ENCODE measurements at regions not wholly inside any gene's neighbourhood (a gene's known extent, or its start where the extent isn't known, plus 50 kb on each side); places are given as distances from the start of the nearest gene placed in this dataset.
A peak's percentile ranks its signal among the peaks of the same experiment; 100 is the strongest.
"Not testable (repeated sequence)": the region's sequence is repeated elsewhere in the genome, so short reads cannot be mapped to it uniquely, and the experiment has no call there.

- DNase-seq: no peak
Measured at GRCh38 chr5:74396913-74397622, 243.5 kb downstream of the ENC1 start.

- no peak for DNase-seq
Measured at GRCh38 chr5:74394916-74395880, 245.3 kb downstream of the ENC1 start.

- peak in 1 of 2 donors; percentile 26 for DNase-seq
Measured at GRCh38 chr5:74394528-74394915, 246.0 kb downstream of the ENC1 start.

- DNase-seq: no peak
Measured at GRCh38 chr5:74393943-74394342, 246.6 kb downstream of the ENC1 start.

GRCh38 chr5:74392711-74393351 is 247.7 kb downstream of the ENC1 start:
- DNase-seq: no peak

- DNase-seq: no peak
Measured at GRCh38 chr5:74391410-74391809, 249.1 kb downstream of the ENC1 start.

GRCh38 chr5:74390822-74391221 is 249.7 kb downstream of the ENC1 start:
- no peak for DNase-seq

GRCh38 chr5:74390306-74390637 is 250.3 kb downstream of the ENC1 start:
- DNase-seq: no peak

GRCh38 chr5:74389531-74390305 is 250.8 kb downstream of the ENC1 start:
- no peak for DNase-seq

- not testable (repeated sequence) for DNase-seq
Measured at GRCh38 chr5:74388411-74388810, 252.1 kb downstream of the ENC1 start.

- DNase-seq: no peak
Measured at GRCh38 chr5:74386571-74387334, 253.8 kb downstream of the ENC1 start.

- DNase-seq: no peak
Measured at GRCh38 chr5:74384851-74385250, 255.7 kb downstream of the ENC1 start.

- DNase-seq: no peak
Measured at GRCh38 chr5:74382987-74383593, 257.4 kb downstream of the ENC1 start.

GRCh38 chr5:74382123-74382855 is 258.2 kb downstream of the ENC1 start:
- no peak for DNase-seq

- DNase-seq: no peak
Measured at GRCh38 chr5:74380193-74380592, 260.3 kb downstream of the ENC1 start.

- DNase-seq: no peak
Measured at GRCh38 chr5:74378464-74378863, 262.1 kb downstream of the ENC1 start.

GRCh38 chr5:74376187-74376586 is 264.3 kb downstream of the ENC1 start:
- no peak for DNase-seq

GRCh38 chr5:74375271-74375670 is 265.3 kb downstream of the ENC1 start:
- no peak for DNase-seq

- no peak for DNase-seq
Measured at GRCh38 chr5:74374656-74375055, 265.9 kb downstream of the ENC1 start.

GRCh38 chr5:74373076-74373475 is 267.5 kb downstream of the ENC1 start:
- DNase-seq: no peak

GRCh38 chr5:74372502-74373064 is 267.9 kb downstream of the ENC1 start:
- no peak for DNase-seq
